ENCODE measurements at regions not wholly inside any gene's neighbourhood (a gene's known extent, or its start where the extent isn't known, plus 50 kb on each side); places are given as distances from the start of the nearest gene placed in this dataset.

DNA sequence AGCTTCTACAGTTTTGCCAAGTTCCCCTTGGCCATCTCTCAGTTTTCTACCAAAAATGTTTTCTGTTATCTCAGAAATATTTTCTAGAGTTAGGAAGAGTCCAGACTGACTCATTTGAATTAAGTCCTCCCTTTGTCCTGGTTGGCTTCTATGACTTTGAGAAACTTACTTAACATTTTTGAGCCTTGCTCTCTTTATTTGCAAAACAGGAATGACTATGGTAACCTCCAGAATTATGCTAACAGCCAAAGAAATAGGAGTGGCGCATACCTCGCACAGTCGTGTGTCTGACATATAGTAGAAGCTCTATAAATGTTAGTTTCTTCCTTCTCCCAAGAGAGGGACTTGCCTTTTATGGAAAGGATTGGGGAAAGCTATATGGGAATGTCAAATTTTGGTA is 841.1 kb downstream of the TSN start:
- Histone ChIP-seq H3K4me1 (ENCODE audit: insufficient read depth) (no peaks in the 10 kb centered on the region), H3K4me3 (no peak overlapping the region), H3K27ac (no peak overlapping the region), H3K9me3 (no peaks in the 10 kb centered on the region), H3K27me3 (no peaks in the 10 kb centered on the region), H3K36me3 (no peaks in the 10 kb centered on the region)
- intact Hi-C loops (cut with DNase I) = no loop called here
- no peak for DNase-seq
- WGBS, 3 donors = 18 to 29% (median 26%) methylated on average over 3 of the region's 3 CpGs
- no peak for TF ChIP-seq CTCF (IDR thresholded peaks at IDR 0.05)
- TF ChIP-seq EP300 (IDR thresholded peaks at IDR 0.05) = no peak
- TF ChIP-seq POLR2A (IDR thresholded peaks at IDR 0.05) = no peak

DNA sequence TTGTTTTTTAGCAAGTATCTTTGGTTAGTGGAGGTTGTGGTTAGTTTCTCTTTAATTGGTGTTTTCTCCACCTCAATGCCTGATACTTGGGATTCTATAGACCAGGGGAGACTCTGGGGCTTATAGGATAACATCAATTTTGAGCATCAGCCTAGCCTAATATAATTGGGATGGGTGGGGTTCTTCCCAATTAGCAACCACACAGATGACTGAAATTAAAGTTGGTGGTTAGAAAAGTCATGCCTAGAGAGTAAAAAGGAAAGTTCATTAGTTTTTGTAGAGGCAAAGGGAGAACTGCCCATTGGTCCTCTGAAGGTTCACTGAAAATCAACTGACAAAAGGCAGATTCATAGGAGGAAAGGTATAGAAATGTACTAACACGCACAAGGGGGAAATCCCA is 843.3 kb downstream of the TSN start:
- intact Hi-C loops (cut with DNase I) = no loop called here
- Histone ChIP-seq H3K4me3 (no peak overlapping the region), H3K27ac (no peak overlapping the region), H3K4me1 (ENCODE audit: insufficient read depth) (no peaks in the 10 kb centered on the region), H3K9me3 (no peaks in the 10 kb centered on the region), H3K36me3 (no peaks in the 10 kb centered on the region), H3K27me3 (no peaks in the 10 kb centered on the region)
- DNase-seq = no peak
- TF ChIP-seq POLR2A (IDR thresholded peaks at IDR 0.05) = no peak
- no peak for TF ChIP-seq EP300 (IDR thresholded peaks at IDR 0.05)
- TF ChIP-seq CTCF (IDR thresholded peaks at IDR 0.05) = no peak
- WGBS, 3 donors = 88 to 89% (median 88%) methylated on average over 1 of the region's 1 CpG

DNA sequence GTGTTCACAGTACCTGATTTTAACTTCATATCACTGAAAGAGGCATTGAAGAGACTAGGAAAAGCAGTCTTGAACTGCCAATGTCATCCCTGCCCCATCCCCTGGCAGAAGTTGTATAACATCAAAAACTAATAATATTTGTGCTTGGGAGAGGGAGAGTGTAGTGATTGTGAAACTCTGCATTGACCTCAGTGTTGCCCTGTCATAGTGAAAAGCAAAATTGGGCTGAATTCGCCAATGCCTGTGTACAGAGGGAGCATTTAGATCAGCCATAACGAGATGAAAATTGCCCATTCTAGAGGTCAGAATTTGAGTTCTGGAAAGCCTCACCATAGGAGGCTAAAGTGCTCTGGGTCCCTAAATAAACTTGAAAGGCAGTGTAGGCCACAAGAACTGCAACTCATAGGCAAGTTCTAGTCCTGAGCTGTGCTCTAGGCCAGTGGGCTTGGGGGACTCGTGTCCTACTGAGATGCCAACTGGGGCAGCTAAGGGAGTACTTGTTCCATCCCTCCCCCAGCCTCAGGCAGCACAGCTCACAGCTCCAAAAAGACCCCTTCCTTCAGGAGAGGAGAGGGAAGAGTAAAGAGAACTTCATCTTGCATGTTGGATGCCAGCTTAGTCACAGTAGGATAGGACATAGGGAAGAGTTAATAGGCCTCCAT is 855.6 kb downstream of the TSN start:
- no peaks in the 10 kb centered on the region for H3K27me3 ChIP-seq

GRCh38 chr2:122622934-122623333 is 867.5 kb downstream of the TSN start:
- H3K9me3 ChIP-seq = no peaks in the 10 kb centered on the region
- H3K4me3 ChIP-seq = no peak overlapping the region
- WGBS, 3 donors = 53 to 82% (median 65%) methylated on average over 3 of the region's 3 CpGs
- DNase-seq = no peak
- intact Hi-C loops (cut with DNase I) = no loop called here
- H3K36me3 ChIP-seq = no peaks in the 10 kb centered on the region
- no peak overlapping the region for H3K27ac ChIP-seq
- TF ChIP-seq EP300 (IDR thresholded peaks at IDR 0.05) (no peak), CTCF (IDR thresholded peaks at IDR 0.05) (no peak), POLR2A (IDR thresholded peaks at IDR 0.05) (no peak)
- no peaks in the 10 kb centered on the region for H3K27me3 ChIP-seq
- H3K4me1 ChIP-seq (ENCODE audit: insufficient read depth) = no peaks in the 10 kb centered on the region

More for the DNA sequence above, 855.6 kb downstream of the TSN start:
- no peaks in the 10 kb centered on the region for H3K9me3 ChIP-seq
- 78 to 89% (median 81%) methylated on average over 3 of the region's 3 CpGs for WGBS, 3 donors
- no peak for TF ChIP-seq CTCF (IDR thresholded peaks at IDR 0.05)
- TF ChIP-seq POLR2A (IDR thresholded peaks at IDR 0.05) = no peak
- TF ChIP-seq EP300 (IDR thresholded peaks at IDR 0.05) = no peak
- intact Hi-C loops (cut with DNase I) = no loop called here
- no peak overlapping the region for H3K4me3 ChIP-seq
- DNase-seq = no peak
- H3K4me1 ChIP-seq (ENCODE audit: insufficient read depth) = no peaks in the 10 kb centered on the region
- no peaks in the 10 kb centered on the region for H3K36me3 ChIP-seq
- no peak overlapping the region for H3K27ac ChIP-seq

Data from ovary (tissue), 7 donors.